Suprapubic skin (tissue), 4 donors: ENCODE measurements at regions not wholly inside any gene's neighbourhood (a gene's known extent, or its start where the extent isn't known, plus 50 kb on each side); places are given as distances from the start of the nearest gene placed in this dataset.

ENCODE experiments used
- EP300 ChIP-seq: sonication (generic); formaldehyde crosslinking; IDR thresholded peaks from one replicate; pipeline ENCODE4 v1.6.1; 2017; ENCODE audit warnings: antibody characterized with exemption
- POLR2A ChIP-seq, 2 donors: fragments of 450-650 bp; IDR thresholded peaks; one replicate each; pipeline ENCODE4 v1.6.1; 2017; ENCODE audit warnings: antibody characterized with exemption in 2 of 2, mild to moderate bottlenecking in 2 of 2, moderate library complexity in 2 of 2
- POLR2AphosphoS5 ChIP-seq, 3 donors: sonication (generic); formaldehyde crosslinking; IDR thresholded peaks; one replicate each; pipeline ENCODE4 v1.6.1; 2017; ENCODE audit warnings: antibody characterized with exemption in 3 of 3
- TF ChIP-seq, protein P1 (sequence below), 2 donors: fragments of 200-600 bp in 1 of 2; fragments of 450-650 bp in 1 of 2; sonication (generic) in 1 of 2; IDR thresholded peaks; one replicate each; pipeline ENCODE4 v1.5.1; 2016 to 2019; ENCODE audit warnings: antibody characterized with exemption in 2 of 2, mild to moderate bottlenecking in 1 of 2, moderate library complexity in 1 of 2

DNA sequence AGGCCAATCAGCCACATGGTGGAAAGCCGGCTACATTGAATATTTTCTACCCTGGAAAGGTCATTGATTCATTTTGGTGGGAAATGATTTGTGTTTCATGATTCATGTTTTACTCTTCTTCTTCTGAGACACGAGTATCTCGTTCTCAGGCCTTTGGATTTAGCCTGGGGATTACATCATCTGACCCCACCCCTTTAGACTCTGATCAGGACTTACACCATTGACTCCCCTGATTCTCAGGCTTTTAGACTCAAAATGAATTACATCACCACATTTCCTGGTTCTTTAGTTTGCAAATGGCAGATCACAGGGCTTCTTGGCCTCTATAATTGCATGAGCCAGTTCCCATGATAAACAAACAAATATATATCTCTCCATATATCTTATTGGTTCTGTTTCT, 228.8 kb downstream of the ADGRG6 start:
- TF ChIP-seq, protein P1, sequence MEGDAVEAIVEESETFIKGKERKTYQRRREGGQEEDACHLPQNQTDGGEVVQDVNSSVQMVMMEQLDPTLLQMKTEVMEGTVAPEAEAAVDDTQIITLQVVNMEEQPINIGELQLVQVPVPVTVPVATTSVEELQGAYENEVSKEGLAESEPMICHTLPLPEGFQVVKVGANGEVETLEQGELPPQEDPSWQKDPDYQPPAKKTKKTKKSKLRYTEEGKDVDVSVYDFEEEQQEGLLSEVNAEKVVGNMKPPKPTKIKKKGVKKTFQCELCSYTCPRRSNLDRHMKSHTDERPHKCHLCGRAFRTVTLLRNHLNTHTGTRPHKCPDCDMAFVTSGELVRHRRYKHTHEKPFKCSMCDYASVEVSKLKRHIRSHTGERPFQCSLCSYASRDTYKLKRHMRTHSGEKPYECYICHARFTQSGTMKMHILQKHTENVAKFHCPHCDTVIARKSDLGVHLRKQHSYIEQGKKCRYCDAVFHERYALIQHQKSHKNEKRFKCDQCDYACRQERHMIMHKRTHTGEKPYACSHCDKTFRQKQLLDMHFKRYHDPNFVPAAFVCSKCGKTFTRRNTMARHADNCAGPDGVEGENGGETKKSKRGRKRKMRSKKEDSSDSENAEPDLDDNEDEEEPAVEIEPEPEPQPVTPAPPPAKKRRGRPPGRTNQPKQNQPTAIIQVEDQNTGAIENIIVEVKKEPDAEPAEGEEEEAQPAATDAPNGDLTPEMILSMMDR (IDR thresholded peaks at IDR 0.05) = no peak
- no peak for TF ChIP-seq POLR2A (IDR thresholded peaks at IDR 0.05)
- no peak for TF ChIP-seq EP300
- no peak for TF ChIP-seq POLR2AphosphoS5 (IDR thresholded peaks at IDR 0.05)
